ENCODE measurements at regions not wholly inside any gene's neighbourhood (a gene's known extent, or its start where the extent isn't known, plus 50 kb on each side); places are given as distances from the start of the nearest gene placed in this dataset.
A peak's percentile ranks its signal among the peaks of the same experiment; 100 is the strongest.
"Not testable (repeated sequence)": the region's sequence is repeated elsewhere in the genome, so short reads cannot be mapped to it uniquely, and the experiment has no call there.

DNA sequence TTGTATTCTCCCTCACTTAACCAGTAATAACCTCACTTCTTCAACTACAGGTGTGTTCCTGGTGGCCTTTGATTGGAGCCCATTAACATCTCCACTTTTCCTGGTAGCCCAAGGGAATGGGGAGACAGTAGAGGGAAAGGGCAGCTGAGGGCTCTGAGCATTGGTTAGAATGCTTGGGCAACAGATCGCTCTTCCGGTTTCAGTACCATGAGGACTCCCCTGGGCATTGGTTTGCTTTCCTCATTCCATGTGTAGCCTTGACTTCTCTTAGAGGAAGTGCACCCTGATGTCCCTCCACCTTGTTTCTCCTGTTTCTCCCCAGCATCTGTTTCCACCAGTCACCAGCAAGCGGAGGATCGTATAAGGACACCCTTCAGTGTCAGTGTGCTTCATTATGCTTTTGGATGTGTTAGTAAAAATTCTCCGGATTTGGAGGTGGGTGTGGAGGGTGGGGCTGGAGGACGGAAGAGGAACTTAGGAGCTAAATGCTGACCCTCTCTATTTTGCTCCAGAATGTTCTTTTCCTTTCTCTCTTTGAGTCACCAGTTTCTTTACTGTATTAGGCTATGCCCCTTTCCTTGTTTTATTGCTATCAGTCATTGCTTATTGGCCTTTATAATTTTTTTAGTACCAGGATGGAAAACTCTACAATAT, 50.6 kb upstream of the ZNG1B start:
- not testable (repeated sequence) for DNase-seq (ENCODE audit: low read depth in 2 of 2)

GRCh38 chr2:113379621-113380020, 57.9 kb upstream of the ZNG1B start:
- DNase-seq (ENCODE audit: low read depth in 2 of 2), result not testable (repeated sequence)

- no peak for DNase-seq (ENCODE audit: low read depth in 2 of 2)
Observed at GRCh38 chr2:113376913-113377445, 60.5 kb upstream of the ZNG1B start.

- no peak for DNase-seq (ENCODE audit: low read depth in 2 of 2)
Observed at GRCh38 chr2:113376253-113376912, 61.1 kb upstream of the ZNG1B start.

DNA sequence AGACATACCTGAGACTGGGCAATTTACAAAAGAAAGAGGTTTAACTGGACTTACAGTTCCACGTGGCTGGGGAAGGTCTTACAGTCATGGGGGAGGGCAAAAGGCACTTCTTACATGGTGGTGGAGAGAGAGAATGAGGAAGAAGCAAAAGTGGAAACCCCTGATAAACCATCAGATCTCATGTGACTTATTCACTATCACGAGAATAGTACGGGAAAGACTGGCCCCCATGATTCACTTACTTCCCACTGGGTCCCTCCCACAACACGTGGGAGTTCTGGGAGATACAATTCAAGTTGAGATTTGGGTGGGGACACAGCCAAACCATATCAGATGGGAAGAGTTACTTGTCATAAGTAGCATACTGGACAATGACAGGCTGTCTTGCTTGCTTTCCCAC, 62.6 kb upstream of the ZNG1B start:
- DNase-seq (ENCODE audit: low read depth in 2 of 2), result not testable (repeated sequence)

DNA sequence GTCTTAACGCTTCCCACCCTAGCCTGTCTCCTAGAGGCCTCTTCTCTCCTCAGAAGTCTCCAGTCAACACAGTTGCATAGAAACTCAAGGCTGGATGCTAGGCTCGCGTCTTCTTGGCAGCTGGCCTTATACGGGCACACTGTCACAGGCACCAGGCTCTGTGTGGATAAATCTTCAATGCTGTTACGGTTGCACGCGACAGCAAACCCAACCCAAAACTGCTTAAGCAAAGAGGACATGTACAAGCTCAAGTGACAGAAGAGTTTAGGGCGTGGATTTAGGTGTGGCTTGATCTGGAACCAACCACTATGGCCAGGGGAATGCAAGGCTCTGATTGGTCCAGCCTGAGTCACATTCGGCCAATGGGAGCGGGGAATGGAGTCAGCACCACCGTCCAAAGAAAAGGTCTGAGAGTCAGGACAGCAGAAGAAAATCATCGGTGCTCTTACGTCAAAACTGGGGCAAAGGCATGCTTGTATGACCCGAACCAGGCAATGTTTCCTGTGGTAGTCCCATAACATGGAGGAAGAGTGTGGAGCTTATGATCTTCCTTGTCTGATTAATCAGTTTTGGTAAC, 65.1 kb upstream of the ZNG1B start:
- not testable (repeated sequence) for DNase-seq (ENCODE audit: low read depth in 2 of 2)

- DNase-seq (ENCODE audit: low read depth in 2 of 2), result peak; percentile 16 to 42
Observed at GRCh38 chr2:113370478-113371091, 66.9 kb upstream of the ZNG1B start.

DNA sequence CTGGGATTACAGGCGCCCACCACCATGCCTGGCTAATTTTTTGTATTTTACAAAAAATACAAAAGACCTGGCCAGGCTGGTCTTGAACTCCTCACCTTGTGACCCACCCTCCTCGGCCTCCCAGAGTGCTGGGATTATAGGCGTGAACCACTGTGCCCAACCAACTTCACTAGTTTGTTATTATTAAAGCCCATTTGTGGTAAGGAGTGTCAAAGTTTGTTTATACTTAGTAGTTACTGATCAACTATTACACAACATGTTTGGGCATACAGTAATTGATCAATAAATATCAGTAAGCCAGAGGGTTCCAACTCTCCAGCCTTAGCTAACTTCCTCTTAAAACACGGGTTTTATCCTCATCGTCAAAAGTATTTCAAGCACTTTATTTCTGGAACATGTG, 67.5 kb upstream of the ZNG1B start:
- no peak for DNase-seq (ENCODE audit: low read depth in 2 of 2)

GRCh38 chr2:113368581-113368980, 68.9 kb upstream of the ZNG1B start:
- not testable (repeated sequence) for DNase-seq (ENCODE audit: low read depth in 2 of 2)

GRCh38 chr2:113366821-113367220, 70.7 kb upstream of the ZNG1B start:
- not testable (repeated sequence) for DNase-seq (ENCODE audit: low read depth in 2 of 2)

DNA sequence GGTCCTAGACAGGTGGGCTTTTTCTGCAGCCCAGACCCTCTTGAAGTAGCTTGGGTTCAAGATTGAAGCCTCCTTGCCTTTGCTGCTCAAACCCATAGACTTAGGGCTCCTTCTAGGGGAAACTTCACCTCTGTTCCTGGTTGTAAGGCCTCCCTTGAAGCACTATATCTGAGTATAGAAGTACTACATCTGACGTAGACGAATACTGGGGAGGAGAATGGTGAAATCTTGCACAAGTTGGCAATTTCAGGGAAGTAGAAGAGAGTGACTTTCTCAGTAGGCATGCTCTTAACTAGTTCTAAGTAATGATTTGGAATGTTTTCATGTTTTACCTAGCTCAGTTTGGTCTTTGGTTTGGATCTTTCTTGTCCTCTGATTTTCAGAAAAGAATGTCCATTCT, 71.7 kb upstream of the ZNG1B start:
- not testable (repeated sequence) for DNase-seq (ENCODE audit: low read depth in 2 of 2)

DNA sequence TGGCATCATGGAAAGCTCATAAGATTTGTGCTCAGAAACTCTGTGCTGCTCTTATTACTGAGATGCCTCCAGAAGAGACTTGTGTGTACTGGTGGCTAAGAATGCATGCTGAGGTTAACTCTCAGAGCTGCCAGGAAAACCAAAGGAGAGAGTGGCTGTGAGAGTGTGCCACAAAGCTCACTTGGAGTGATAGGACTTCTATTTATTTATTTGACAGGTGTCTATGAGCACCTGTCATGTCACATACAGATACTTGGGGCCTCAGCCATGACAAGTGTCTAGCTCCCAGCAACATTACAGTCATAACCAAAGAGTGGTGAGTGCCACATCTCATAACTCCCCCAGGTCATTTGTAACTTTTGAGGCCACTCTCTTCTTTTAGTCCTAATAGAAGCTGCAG, 72.2 kb upstream of the ZNG1B start:
- DNase-seq (ENCODE audit: low read depth in 2 of 2), result not testable (repeated sequence)

GRCh38 chr2:113361051-113361450, 76.4 kb upstream of the ZNG1B start:
- no peak for DNase-seq (ENCODE audit: low read depth in 2 of 2)

GRCh38 chr2:113357071-113357470, 78.3 kb upstream of the PAX8 start:
- DNase-seq (ENCODE audit: low read depth in 2 of 2), result no peak

DNA sequence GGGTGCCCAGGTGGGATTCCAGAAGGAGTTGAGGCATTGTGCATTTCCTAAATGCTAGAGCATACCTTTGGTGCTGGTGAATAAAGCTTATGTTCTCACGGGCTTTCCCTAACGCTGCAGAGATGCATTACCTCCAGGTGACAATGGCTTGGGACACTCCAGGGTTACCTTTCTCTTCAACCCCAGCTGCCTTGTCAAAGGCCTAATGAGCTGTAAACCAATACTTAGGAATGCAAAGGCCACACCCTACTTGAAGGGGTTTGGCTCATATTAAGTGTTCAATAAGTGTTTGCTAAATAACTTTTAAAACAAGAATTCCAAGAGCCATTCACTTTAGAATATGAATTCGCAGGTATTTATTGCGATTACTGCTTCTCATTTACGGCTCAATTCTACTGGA, 77.6 kb upstream of the PAX8 start:
- not testable (repeated sequence) for DNase-seq (ENCODE audit: low read depth in 2 of 2)

- DNase-seq (ENCODE audit: low read depth in 2 of 2), result not testable (repeated sequence)
Observed at GRCh38 chr2:113355339-113356015, 76.8 kb upstream of the PAX8 start.

DNA sequence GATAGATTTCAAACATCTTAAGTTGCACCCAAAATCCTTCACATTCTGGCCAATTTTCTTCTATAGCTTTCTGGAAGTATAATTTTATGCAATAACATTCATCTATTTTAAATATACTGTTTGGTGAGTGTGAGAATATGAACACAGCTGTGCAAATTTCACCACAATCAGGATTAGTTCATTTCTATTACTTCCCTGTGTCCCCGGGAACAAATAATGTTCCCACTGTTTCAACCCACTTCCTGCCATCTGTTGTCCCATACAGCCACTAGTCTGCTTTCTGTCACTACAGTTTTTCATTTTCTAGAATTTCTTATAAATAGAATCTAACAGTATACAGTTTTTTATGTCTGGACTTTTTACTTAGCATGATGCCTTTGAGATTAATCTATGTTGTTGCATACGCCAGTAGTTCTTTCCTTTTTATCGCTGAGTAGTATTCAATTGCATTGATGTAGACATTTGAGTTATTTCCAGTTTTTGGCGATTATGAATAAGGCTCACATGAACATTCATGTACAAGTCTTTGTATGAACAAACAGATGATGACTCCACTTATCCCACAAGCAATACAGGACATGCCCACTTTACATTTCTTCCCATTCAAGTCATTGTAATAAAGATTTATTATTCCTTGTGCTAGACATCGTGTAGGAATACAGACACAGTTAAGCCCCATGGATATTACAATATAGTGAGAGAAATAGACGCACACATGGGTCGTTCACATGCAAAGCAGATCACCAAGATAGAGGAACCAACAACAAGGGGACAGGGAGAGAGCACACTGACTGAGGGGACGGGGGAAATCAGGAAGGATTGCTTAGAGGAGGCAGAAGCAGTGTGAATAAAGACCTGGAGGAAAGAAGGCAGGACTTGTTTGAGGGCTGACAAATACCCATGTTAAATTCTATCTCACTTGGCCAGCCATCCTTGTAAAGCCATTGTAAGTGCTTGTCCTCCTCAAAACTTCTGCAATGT, 72.9 kb upstream of the PAX8 start:
- no peak for DNase-seq (ENCODE audit: low read depth in 2 of 2)

GRCh38 chr2:113343800-113344199, 65.1 kb upstream of the PAX8 start:
- not testable (repeated sequence) for DNase-seq (ENCODE audit: low read depth in 2 of 2)

DNA sequence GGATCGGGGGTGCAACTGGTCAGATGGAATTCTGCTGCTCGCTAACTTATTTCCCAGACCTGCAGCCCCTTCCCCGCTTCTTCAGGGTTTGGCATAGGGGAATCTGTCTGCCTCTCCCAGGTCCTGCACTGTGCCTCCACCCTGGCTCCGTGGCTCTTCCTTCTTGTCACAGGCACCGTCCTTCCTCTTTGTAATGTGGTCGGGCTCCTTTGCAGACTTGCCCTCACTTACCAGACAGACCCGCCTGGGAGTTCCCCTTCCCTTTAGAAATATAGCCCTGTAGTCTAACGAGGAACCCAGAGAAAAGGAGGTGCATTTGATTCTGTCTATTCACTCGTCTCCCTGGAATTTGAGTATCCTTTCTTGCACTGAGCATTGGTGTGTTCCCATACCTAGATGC, 63.9 kb upstream of the PAX8 start:
- no peak for DNase-seq (ENCODE audit: low read depth in 2 of 2)

GRCh38 chr2:113341870-113342253, 63.1 kb upstream of the PAX8 start:
- DNase-seq (ENCODE audit: low read depth in 2 of 2), result not testable (repeated sequence)

Data from stimulated activated CD8-positive, alpha-beta memory T cell treated with anti-CD3 and anti-CD28 coated beads, Interleukin-15, amount 100 ng/mL, for 4 hours (primary cell).